ENCODE measurements at regions not wholly inside any gene's neighbourhood (a gene's known extent, or its start where the extent isn't known, plus 50 kb on each side); places are given as distances from the start of the nearest gene placed in this dataset.

DNA sequence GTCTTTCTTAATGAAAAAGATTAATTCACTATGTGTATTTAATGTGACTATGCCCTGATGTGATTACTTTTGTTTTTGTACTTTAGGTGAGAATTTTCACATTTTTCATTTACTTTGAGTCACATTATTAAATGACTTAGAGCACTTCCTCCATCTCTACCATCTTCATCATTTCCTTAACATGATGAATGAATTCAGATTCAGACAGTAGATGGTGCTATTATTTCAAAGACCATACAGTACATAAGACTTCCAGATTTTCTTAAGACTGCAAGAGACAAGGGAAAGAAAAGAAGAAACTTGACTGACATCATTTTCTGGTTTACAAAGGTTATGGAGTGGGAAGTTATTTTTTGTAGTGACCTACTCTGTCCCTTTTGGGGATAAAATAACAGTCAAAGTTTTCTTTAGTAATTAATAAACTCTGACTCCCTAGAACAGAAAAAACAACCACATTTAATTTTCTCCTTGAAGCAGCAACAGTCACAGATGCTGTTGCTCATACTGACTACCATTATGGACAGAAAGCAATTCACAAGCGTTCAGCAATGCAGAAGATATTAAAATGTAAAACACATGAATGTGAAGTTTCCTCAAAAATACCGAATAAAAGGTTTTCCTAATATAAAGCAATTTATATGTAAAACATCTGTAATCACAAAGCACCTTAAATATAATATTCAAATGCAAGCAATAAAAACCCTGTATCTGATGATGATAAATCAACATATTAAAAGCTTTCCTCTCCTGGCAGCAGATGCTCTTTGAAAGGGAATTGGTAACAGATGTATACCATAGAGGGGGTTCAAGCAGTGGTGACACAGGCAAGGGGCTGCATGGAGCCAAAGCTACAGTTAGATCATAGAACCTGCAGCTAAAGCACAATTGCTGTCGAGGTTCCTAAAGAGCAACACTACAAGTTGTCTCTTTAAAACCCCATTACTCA lies 1010.9 kb upstream of the NXPH2 start:
- Histone ChIP-seq H3K9me3 (ENCODE audit: low read length) (no peaks in the 10 kb centered on the region), H3K79me2 (ENCODE audit: low read length) (no peaks in the 10 kb centered on the region), H3K9me2 (replicated peaks; ENCODE audit: low read length) (no peaks in the 10 kb centered on the region), H3K4me2 (ENCODE audit: low read length) (no peak overlapping the region), H3K4me1 (ENCODE audit: insufficient read depth, low read length) (no peaks in the 10 kb centered on the region), H3K9ac (ENCODE audit: low read length) (no peak overlapping the region), H3K27ac (ENCODE audit: low read length) (no peak overlapping the region), H4K20me1 (ENCODE audit: low read length) (no peaks in the 10 kb centered on the region), H3K27me3 (ENCODE audit: low read length) (no peaks in the 10 kb centered on the region), H3K4me3 (ENCODE audit: low read length) (no peak overlapping the region), H2AFZ (ENCODE audit: low read length) (no peak overlapping the region), H3F3A (ENCODE audit: low read length, unreplicated experiment) (no peaks in the 10 kb centered on the region), H3K36me3 (ENCODE audit: low read depth, low read length) (no peaks in the 10 kb centered on the region)
- CTCF ChIA-PET, result no interaction called here
- ATAC-seq (peak; percentile 87), DNase-seq (peak; percentile 69)
- intact Hi-C loops (cut with micrococcal nuclease), result loop anchor here (1.0 to 10.0 kb wide), 6 partner anchors 156 to 1072 kb away; no protein-coding TSS in a partner anchor
- BruUV-seq (replicated peaks), result no TSS peak
- TF ChIP-seq EZH2 (IDR thresholded peaks at IDR 0.05; ENCODE audit: low read length, unreplicated experiment) (no peak), EZH2phosphoT487 (IDR thresholded peaks at IDR 0.05; ENCODE audit: borderline replicate concordance, low read length) (no peak)
- TF ChIP-seq, protein P1, sequence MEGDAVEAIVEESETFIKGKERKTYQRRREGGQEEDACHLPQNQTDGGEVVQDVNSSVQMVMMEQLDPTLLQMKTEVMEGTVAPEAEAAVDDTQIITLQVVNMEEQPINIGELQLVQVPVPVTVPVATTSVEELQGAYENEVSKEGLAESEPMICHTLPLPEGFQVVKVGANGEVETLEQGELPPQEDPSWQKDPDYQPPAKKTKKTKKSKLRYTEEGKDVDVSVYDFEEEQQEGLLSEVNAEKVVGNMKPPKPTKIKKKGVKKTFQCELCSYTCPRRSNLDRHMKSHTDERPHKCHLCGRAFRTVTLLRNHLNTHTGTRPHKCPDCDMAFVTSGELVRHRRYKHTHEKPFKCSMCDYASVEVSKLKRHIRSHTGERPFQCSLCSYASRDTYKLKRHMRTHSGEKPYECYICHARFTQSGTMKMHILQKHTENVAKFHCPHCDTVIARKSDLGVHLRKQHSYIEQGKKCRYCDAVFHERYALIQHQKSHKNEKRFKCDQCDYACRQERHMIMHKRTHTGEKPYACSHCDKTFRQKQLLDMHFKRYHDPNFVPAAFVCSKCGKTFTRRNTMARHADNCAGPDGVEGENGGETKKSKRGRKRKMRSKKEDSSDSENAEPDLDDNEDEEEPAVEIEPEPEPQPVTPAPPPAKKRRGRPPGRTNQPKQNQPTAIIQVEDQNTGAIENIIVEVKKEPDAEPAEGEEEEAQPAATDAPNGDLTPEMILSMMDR (conservative IDR thresholded peaks at IDR 0.05; ENCODE audit: low read depth, low read length), result peak; percentile 73
- POLR2A ChIA-PET (ENCODE audit: unreplicated experiment), result interaction anchor here (0.6 to 0.7 kb wide), 2 partner anchors 42 to 205 kb away, joined by 3 read pairs; no protein-coding TSS in a partner anchor

DNA sequence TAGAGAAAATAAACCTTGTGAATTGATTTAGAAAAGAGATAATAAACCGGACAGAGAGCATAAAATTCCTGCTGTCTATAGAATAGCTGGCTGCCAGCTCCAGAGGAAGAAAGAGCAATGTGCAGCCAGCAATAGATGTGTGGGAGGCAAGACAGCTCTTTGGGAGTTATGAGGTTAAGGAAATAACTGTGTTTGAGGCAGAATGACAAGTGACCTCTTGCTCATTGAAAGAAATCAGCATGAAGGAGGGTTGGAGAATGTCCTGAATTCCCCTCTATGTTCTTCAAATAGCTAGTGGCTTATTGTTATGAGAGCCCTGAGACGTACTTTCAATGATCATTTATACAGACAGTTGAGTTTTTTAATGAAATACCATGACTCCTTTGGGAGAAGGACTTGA lies 1009.9 kb upstream of the NXPH2 start:
- no peak overlapping the region for H2AFZ ChIP-seq (ENCODE audit: low read length)
- H3F3A ChIP-seq (ENCODE audit: low read length, unreplicated experiment), result no peaks in the 10 kb centered on the region
- ChIA-PET POLR2A (ENCODE audit: unreplicated experiment) (interaction anchor here (0.6 kb wide), 1 partner anchor 41 kb away, joined by 3 read pairs; no protein-coding TSS in a partner anchor), CTCF (no interaction called here)
- BruUV-seq (replicated peaks), result no TSS peak
- TF ChIP-seq EZH2 (IDR thresholded peaks at IDR 0.05; ENCODE audit: low read length, unreplicated experiment) (no peak), EZH2phosphoT487 (IDR thresholded peaks at IDR 0.05; ENCODE audit: borderline replicate concordance, low read length) (no peak)
- TF ChIP-seq, protein P1 (conservative IDR thresholded peaks at IDR 0.05; ENCODE audit: low read depth, low read length), result no peak
- H3K9me2 ChIP-seq (replicated peaks; ENCODE audit: low read length), result no peaks in the 10 kb centered on the region
- no peak overlapping the region for H3K4me2 ChIP-seq (ENCODE audit: low read length)
- no peaks in the 10 kb centered on the region for H3K36me3 ChIP-seq (ENCODE audit: low read depth, low read length)
- no peaks in the 10 kb centered on the region for H4K20me1 ChIP-seq (ENCODE audit: low read length)
- no peak overlapping the region for H3K27ac ChIP-seq (ENCODE audit: low read length)
- no peak for DNase-seq
- H3K4me1 ChIP-seq (ENCODE audit: insufficient read depth, low read length), result no peaks in the 10 kb centered on the region
- H3K79me2 ChIP-seq (ENCODE audit: low read length), result no peaks in the 10 kb centered on the region
- ATAC-seq, result no peak
- intact Hi-C loops (cut with micrococcal nuclease), result loop anchor here (2.0 to 10.0 kb wide), 5 partner anchors 157 to 868 kb away; no protein-coding TSS in a partner anchor
- no peaks in the 10 kb centered on the region for H3K27me3 ChIP-seq (ENCODE audit: low read length)
- no peaks in the 10 kb centered on the region for H3K9me3 ChIP-seq (ENCODE audit: low read length)
- H3K4me3 ChIP-seq (ENCODE audit: low read length), result no peak overlapping the region
- H3K9ac ChIP-seq (ENCODE audit: low read length), result no peak overlapping the region

DNA sequence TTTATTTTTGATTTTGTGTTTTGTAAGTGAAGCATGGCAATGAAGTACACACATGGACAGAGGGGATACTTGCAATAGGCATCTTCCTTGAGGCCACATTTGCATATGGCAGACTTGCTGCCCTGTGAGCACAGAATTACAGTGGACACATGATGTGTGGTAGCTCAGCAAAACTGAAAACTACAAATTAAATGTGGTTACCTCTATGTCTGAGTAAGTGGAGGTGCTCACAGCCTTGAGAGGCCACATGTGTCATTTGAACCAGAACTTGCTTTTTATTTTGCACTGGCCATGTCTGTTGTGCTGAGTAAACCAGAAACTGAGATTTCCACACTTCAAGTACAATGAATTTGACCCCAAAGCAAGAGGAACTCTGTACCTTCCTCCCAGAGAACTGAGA lies 998.5 kb upstream of the NXPH2 start:
- Histone ChIP-seq H4K20me1 (ENCODE audit: low read length) (no peaks in the 10 kb centered on the region), H3K4me2 (ENCODE audit: low read length) (no peak overlapping the region), H2AFZ (ENCODE audit: low read length) (no peak overlapping the region), H3K9ac (ENCODE audit: low read length) (no peak overlapping the region), H3K27me3 (ENCODE audit: low read length) (no peaks in the 10 kb centered on the region), H3K9me3 (ENCODE audit: low read length) (no peaks in the 10 kb centered on the region), H3K4me3 (ENCODE audit: low read length) (no peak overlapping the region), H3K27ac (ENCODE audit: low read length) (no peak overlapping the region), H3K79me2 (ENCODE audit: low read length) (no peaks in the 10 kb centered on the region), H3K36me3 (ENCODE audit: low read depth, low read length) (no peaks in the 10 kb centered on the region), H3F3A (ENCODE audit: low read length, unreplicated experiment) (no peaks in the 10 kb centered on the region), H3K9me2 (replicated peaks; ENCODE audit: low read length) (no peaks in the 10 kb centered on the region), H3K4me1 (ENCODE audit: insufficient read depth, low read length) (peaks cover 9% of the 10 kb centered on the region)
- ChIA-PET CTCF (no interaction called here), POLR2A (ENCODE audit: unreplicated experiment) (interaction anchor here (0.6 kb wide), 1 partner anchor 22 kb away, joined by 6 read pairs; no protein-coding TSS in a partner anchor)
- no peak for DNase-seq
- no peak for ATAC-seq
- BruUV-seq (replicated peaks), result no TSS peak
- TF ChIP-seq, protein P1 (conservative IDR thresholded peaks at IDR 0.05; ENCODE audit: low read depth, low read length), result no peak
- TF ChIP-seq EZH2 (IDR thresholded peaks at IDR 0.05; ENCODE audit: low read length, unreplicated experiment), result no peak
- TF ChIP-seq EZH2phosphoT487 (IDR thresholded peaks at IDR 0.05; ENCODE audit: borderline replicate concordance, low read length), result no peak
- intact Hi-C loops (cut with micrococcal nuclease), result no loop called here
